ENCODE measurements at regions not wholly inside any gene's neighbourhood (a gene's known extent, or its start where the extent isn't known, plus 50 kb on each side); places are given as distances from the start of the nearest gene placed in this dataset.

GRCh38 chr1:219088778-219089557 is 84.7 kb upstream of the LYPLAL1 start:
- TF ChIP-seq, protein P1, sequence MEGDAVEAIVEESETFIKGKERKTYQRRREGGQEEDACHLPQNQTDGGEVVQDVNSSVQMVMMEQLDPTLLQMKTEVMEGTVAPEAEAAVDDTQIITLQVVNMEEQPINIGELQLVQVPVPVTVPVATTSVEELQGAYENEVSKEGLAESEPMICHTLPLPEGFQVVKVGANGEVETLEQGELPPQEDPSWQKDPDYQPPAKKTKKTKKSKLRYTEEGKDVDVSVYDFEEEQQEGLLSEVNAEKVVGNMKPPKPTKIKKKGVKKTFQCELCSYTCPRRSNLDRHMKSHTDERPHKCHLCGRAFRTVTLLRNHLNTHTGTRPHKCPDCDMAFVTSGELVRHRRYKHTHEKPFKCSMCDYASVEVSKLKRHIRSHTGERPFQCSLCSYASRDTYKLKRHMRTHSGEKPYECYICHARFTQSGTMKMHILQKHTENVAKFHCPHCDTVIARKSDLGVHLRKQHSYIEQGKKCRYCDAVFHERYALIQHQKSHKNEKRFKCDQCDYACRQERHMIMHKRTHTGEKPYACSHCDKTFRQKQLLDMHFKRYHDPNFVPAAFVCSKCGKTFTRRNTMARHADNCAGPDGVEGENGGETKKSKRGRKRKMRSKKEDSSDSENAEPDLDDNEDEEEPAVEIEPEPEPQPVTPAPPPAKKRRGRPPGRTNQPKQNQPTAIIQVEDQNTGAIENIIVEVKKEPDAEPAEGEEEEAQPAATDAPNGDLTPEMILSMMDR (conservative IDR thresholded peaks at IDR 0.05; ENCODE audit: low read length), result no peak
- TF ChIP-seq EZH2phosphoT487 (IDR thresholded peaks at IDR 0.05; ENCODE audit: borderline replicate concordance, low read depth, low read length), result no peak

Data from OCI-LY7 (cell line).